Right lobe of liver (tissue), 6 donors: ENCODE measurements at regions not wholly inside any gene's neighbourhood (a gene's known extent, or its start where the extent isn't known, plus 50 kb on each side); places are given as distances from the start of the nearest gene placed in this dataset.

ENCODE experiments used
- ATAC-seq, 4 donors: fragments of 200-7000 bp; cut with Tn5 transposase; one replicate each; pipeline ENCODE4 v1.9.1; 2020; ENCODE audit warnings: mild to moderate bottlenecking in 4 of 4, moderate library complexity in 4 of 4
- DNase-seq, 3 donors: peaks; one replicate each; pipeline ENCODE4 v3.0.0-alpha.2; 2020
- H3K27ac ChIP-seq, 3 donors: fragments of 200-600 bp; one replicate each; pipeline ENCODE4 v1.8.0; 2022
- H3K27me3 ChIP-seq, 2 donors: fragments of 200-600 bp; one replicate each; pipeline ENCODE4 v1.8.0; 2022
- H3K36me3 ChIP-seq, 4 donors: fragments of 200-600 bp; sonication (generic) in 1 of 4; one replicate each; pipeline versions ENCODE4 v1.5.1 to v1.8.0; 2017 to 2022; ENCODE audit warnings: control low read depth in 1 of 4
- H3K4me1 ChIP-seq, 4 donors: fragments of 200-600 bp; sonication (generic) in 1 of 4; one replicate each; pipeline versions ENCODE4 v1.5.1 to v1.8.0; 2017 to 2022; ENCODE audit warnings: control low read depth in 1 of 4
- H3K4me3 ChIP-seq, 3 donors: fragments of 200-600 bp; one replicate each; pipeline ENCODE4 v1.8.0; 2022
- H3K9me3 ChIP-seq, 4 donors: fragments of 200-600 bp; sonication (generic) in 1 of 4; one replicate each; pipeline versions ENCODE4 v1.5.1 to v1.8.0; 2017 to 2022; ENCODE audit warnings: control low read depth in 1 of 4
- POLR2A ChIP-seq: fragments of 450-650 bp; IDR thresholded peaks from one replicate; pipeline ENCODE4 v1.6.1; 2017; ENCODE audit warnings: antibody characterized with exemption, mild to moderate bottlenecking
- WGBS: methylation state at CpG from one replicate; pipeline ENCODE4 v1.1.6; 2018; ENCODE audit warnings: low coverage, low lambda C conversion rate; ENCODE audit not compliant: insufficient coverage; ENCODE audit errors: missing lambda C conversion rate; 5-methylcytosine and 5-hydroxymethylcytosine counted together
- intact Hi-C, 2 donors: fragments of 100-400 bp; cut with DNase I; formaldehyde crosslinking; loops; one replicate each; pipeline versions ENCODE4 v1.11.2 to v1.14.1; 2022
- TF ChIP-seq, protein P1 (sequence below), 4 donors: fragments of 200-600 bp in 3 of 4; fragments of 450-650 bp in 1 of 4; IDR thresholded peaks; one replicate each; pipeline versions ENCODE4 v1.5.1 to v1.8.0; 2016 to 2022; ENCODE audit warnings: antibody characterized with exemption in 4 of 4, mild to moderate bottlenecking in 2 of 4
- donor health status: DM: no; HTN: yes; CAD: no.
- donor health status: DM: no; HTN: no; CAD: no.
- donor health status: DM: no; HTN: no; CAD: no.
- donor health status: DM: no; HTN: yes; CAD: no.
- donor health status: DM: no; HTN: yes; CAD: no.

DNA sequence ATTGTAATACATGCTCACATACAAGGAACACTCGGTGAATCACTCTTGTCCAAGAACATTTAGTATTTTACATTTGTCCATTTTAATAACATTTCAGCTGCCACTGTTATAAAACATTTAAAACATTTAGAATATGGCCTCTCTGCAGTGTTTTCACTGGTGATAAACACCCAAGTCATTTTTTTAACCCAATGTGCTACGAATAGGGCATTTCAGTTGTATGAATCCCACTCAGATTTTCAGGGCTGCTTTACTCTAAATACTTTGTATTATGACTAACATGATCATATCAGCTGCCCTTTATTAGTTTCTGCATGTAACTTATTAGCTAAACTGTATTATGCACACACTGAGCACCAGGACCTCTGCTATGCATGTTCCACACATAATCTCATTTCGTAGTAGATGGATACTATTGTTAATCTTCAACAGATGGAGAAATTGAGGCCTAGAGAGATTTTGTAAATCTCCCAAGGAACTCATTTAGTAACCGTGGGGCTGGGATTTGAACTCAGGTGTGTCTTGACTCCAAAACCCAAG lies 148.6 kb upstream of the CDIN1 start:
- no peaks in the 10 kb centered on the region for H3K4me1 ChIP-seq
- 59% methylated on average over 4 of the region's 4 CpGs for WGBS
- intact Hi-C loops, result no loop called here

DNA sequence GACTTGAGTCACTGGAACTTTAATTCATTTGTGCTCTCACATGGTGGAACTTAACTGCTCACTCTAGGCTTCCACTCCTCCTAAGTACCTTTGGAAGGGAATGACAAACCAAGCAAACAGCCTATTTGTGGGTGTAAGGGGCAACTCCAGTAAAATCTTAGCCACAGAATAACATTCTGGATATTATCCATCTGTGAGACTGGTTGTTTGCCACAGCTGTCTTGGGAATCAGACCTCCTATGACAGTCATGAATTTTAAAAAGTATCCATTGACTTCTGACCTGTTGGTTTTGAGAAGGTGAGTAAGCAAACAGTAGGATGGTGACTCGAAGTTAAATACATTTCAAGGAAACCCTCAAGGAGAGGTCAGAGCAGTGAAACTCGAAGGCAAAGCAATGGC lies 147.3 kb upstream of the CDIN1 start:
- Histone ChIP-seq H3K27me3 (no peaks in the 10 kb centered on the region), H3K36me3 (no peaks in the 10 kb centered on the region), H3K4me1 (no peaks in the 10 kb centered on the region), H3K9me3 (no peaks in the 10 kb centered on the region), H3K4me3 (no peak overlapping the region), H3K27ac (no peak overlapping the region)
- WGBS, result 35% methylated on average over 2 of the region's 2 CpGs
- DNase-seq, result no peak
- no peak for TF ChIP-seq POLR2A
- TF ChIP-seq, protein P1, sequence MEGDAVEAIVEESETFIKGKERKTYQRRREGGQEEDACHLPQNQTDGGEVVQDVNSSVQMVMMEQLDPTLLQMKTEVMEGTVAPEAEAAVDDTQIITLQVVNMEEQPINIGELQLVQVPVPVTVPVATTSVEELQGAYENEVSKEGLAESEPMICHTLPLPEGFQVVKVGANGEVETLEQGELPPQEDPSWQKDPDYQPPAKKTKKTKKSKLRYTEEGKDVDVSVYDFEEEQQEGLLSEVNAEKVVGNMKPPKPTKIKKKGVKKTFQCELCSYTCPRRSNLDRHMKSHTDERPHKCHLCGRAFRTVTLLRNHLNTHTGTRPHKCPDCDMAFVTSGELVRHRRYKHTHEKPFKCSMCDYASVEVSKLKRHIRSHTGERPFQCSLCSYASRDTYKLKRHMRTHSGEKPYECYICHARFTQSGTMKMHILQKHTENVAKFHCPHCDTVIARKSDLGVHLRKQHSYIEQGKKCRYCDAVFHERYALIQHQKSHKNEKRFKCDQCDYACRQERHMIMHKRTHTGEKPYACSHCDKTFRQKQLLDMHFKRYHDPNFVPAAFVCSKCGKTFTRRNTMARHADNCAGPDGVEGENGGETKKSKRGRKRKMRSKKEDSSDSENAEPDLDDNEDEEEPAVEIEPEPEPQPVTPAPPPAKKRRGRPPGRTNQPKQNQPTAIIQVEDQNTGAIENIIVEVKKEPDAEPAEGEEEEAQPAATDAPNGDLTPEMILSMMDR (IDR thresholded peaks at IDR 0.05), result no peak
- intact Hi-C loops, result no loop called here
- no peak for ATAC-seq

More for the DNA sequence above, 148.6 kb upstream of the CDIN1 start:
- no peak for TF ChIP-seq POLR2A
- TF ChIP-seq, protein P1 (IDR thresholded peaks at IDR 0.05), result no peak
- Histone ChIP-seq H3K9me3 (no peaks in the 10 kb centered on the region), H3K4me3 (no peak overlapping the region), H3K36me3 (no peaks in the 10 kb centered on the region), H3K27me3 (no peaks in the 10 kb centered on the region), H3K27ac (no peak overlapping the region)
- DNase-seq, result no peak
- no peak for ATAC-seq

DNA sequence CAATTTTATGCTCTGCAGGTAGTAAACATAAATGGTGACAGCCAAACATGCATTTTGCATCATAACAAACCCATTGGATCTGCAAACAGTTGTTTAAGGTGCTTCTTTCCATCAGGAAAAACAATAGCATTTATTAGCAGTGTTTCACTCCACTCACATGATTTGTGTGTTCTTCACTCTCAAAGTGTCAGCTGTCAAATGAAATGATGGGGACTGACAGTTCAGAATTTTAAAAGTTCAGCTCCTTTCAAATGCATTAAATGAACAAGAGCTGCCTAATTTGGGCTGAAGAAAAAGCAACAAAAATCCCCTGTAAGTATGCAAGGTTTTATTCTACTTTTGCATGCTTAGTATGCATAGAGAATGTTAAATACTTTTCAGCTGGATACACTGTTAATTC lies 145.2 kb upstream of the CDIN1 start:
- H3K4me3 ChIP-seq, result no peak overlapping the region
- ATAC-seq, result no peak
- intact Hi-C loops, result no loop called here
- H3K36me3 ChIP-seq, result no peaks in the 10 kb centered on the region
- H3K27me3 ChIP-seq, result no peaks in the 10 kb centered on the region
- no peaks in the 10 kb centered on the region for H3K4me1 ChIP-seq
- H3K27ac ChIP-seq, result no peak overlapping the region
- H3K9me3 ChIP-seq, result no peaks in the 10 kb centered on the region
- no peak for DNase-seq
- no peak for TF ChIP-seq POLR2A
- TF ChIP-seq, protein P1 (IDR thresholded peaks at IDR 0.05), result no peak

DNA sequence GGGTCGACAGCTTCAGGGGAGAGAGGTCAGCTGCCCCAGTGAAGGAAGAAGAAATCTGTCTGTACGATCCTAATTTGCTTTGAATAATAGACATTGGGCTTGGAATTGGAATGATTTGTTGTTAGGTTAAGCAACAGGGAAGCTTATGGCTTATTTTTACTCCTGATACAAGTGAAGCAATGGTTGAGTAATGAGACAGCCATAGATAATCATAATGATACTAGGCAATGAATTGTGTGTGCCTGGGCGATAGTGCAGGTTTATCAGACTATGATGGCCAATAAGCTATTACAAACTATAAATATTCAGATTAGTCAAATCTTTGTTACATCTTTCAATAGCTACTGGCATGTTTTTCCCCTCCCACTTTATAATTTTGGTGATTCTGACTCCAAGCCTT lies 140.9 kb upstream of the CDIN1 start:
- WGBS, result 46% methylated on average over 3 of the region's 3 CpGs

More for the DNA sequence above, 140.9 kb upstream of the CDIN1 start:
- intact Hi-C loops, result no loop called here
- TF ChIP-seq, protein P1 (IDR thresholded peaks at IDR 0.05), result no peak
- no peak for TF ChIP-seq POLR2A
- ATAC-seq, result no peak
- no peak overlapping the region for H3K4me3 ChIP-seq
- DNase-seq, result no peak
- no peaks in the 10 kb centered on the region for H3K36me3 ChIP-seq
- H3K4me1 ChIP-seq, result no peaks in the 10 kb centered on the region
- no peaks in the 10 kb centered on the region for H3K27me3 ChIP-seq
- H3K27ac ChIP-seq, result no peak overlapping the region
- H3K9me3 ChIP-seq, result no peaks in the 10 kb centered on the region
